ENCODE measurements at regions not wholly inside any gene's neighbourhood (a gene's known extent, or its start where the extent isn't known, plus 50 kb on each side); places are given as distances from the start of the nearest gene placed in this dataset.

DNA sequence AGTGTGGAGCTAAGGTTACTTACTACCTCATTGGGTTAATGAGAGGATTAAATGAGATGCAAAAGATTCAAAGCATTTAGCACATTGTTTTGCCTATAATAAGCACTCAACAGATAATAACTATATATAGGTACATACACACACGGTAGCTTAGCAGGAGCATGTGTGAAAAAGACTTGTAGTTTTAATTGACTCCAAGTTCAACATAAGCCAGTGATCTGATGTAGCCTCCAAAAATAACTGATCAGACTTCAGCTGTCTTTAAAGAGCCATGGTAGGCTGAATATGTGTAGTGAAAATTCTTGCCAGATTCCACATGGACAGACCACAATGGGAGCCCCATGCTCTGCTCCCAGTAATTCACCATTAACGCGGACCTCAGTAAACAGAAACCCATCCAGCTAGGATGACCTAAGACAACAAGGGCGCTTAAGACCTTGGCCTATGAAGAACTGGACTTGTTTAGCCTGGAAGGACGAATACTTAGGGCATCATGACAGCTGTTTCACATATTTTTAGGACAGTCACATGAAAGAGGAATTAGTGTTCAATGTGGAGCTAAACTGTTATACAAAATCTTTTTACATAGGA lies 115.1 kb upstream of the ZNF366 start:
- Histone ChIP-seq H3K9ac (ENCODE audit: control insufficient read depth, extremely low read depth, insufficient read depth, low read length) (no peak overlapping the region), H3K4me1 (ENCODE audit: control insufficient read depth, extremely low read depth, insufficient read depth, low read length) (no peaks in the 10 kb centered on the region), H3K4me3 (ENCODE audit: control insufficient read depth in 2 of 3, extremely low read depth in 1 of 3, insufficient read depth in 2 of 3, low read depth in 1 of 3, low read length in 3 of 3) (no peak overlapping the region), H3K4me2 (ENCODE audit: control insufficient read depth, extremely low read depth, insufficient read depth, low read depth, low read length) (no peak overlapping the region), H4K20me1 (ENCODE audit: control insufficient read depth, extremely low read depth, insufficient read depth, low read length) (no peaks in the 10 kb centered on the region), H3K27ac (ENCODE audit: control insufficient read depth, insufficient read depth, low read length) (no peak overlapping the region), H3K27me3 (ENCODE audit: control insufficient read depth, extremely low read depth, insufficient read depth, low read length) (no peaks in the 10 kb centered on the region), H2AFZ (ENCODE audit: control insufficient read depth, low read length) (no peak overlapping the region), H3K79me2 (ENCODE audit: control insufficient read depth, insufficient read depth, low read length) (no peaks in the 10 kb centered on the region), H3K36me3 (ENCODE audit: control insufficient read depth in 2 of 2, extremely low read depth in 1 of 2, insufficient read depth in 2 of 2, low read length in 2 of 2) (no peaks in the 10 kb centered on the region), H3K9me1 (ENCODE audit: control insufficient read depth, extremely low read depth, insufficient read depth, low read length) (no peaks in the 10 kb centered on the region), H3K9me3 (ENCODE audit: control insufficient read depth, low read depth, low read length) (no peaks in the 10 kb centered on the region)
- FAIRE-seq (no peak), DNase-seq (ENCODE audit: low read depth, low spot score) (no peak)
- dilution Hi-C loops (cut with MboI; ENCODE audit: extremely low pct_ligation_motif_present, low sequenced_read_pairs) = no loop called here
- TF ChIP-seq EZH2 (IDR thresholded peaks at IDR 0.05; ENCODE audit: low read length) = no peak
- TF ChIP-seq, protein P1, sequence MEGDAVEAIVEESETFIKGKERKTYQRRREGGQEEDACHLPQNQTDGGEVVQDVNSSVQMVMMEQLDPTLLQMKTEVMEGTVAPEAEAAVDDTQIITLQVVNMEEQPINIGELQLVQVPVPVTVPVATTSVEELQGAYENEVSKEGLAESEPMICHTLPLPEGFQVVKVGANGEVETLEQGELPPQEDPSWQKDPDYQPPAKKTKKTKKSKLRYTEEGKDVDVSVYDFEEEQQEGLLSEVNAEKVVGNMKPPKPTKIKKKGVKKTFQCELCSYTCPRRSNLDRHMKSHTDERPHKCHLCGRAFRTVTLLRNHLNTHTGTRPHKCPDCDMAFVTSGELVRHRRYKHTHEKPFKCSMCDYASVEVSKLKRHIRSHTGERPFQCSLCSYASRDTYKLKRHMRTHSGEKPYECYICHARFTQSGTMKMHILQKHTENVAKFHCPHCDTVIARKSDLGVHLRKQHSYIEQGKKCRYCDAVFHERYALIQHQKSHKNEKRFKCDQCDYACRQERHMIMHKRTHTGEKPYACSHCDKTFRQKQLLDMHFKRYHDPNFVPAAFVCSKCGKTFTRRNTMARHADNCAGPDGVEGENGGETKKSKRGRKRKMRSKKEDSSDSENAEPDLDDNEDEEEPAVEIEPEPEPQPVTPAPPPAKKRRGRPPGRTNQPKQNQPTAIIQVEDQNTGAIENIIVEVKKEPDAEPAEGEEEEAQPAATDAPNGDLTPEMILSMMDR (optimal IDR thresholded peaks at IDR 0.05 in 1 of 3, IDR thresholded peaks at IDR 0.05 in 1 of 3, conservative IDR thresholded peaks at IDR 0.05 in 1 of 3; ENCODE audit: extremely low read depth in 1 of 3, insufficient read depth in 2 of 3, low read length in 3 of 3) = no peak

- Histone ChIP-seq H4K20me1 (ENCODE audit: control insufficient read depth, extremely low read depth, insufficient read depth, low read length) (no peaks in the 10 kb centered on the region), H2AFZ (ENCODE audit: control insufficient read depth, low read length) (no peak overlapping the region), H3K4me3 (ENCODE audit: control insufficient read depth in 2 of 3, extremely low read depth in 1 of 3, insufficient read depth in 2 of 3, low read depth in 1 of 3, low read length in 3 of 3) (no peak overlapping the region), H3K27ac (ENCODE audit: control insufficient read depth, insufficient read depth, low read length) (no peak overlapping the region), H3K27me3 (ENCODE audit: control insufficient read depth, extremely low read depth, insufficient read depth, low read length) (no peaks in the 10 kb centered on the region), H3K36me3 (ENCODE audit: control insufficient read depth in 2 of 2, extremely low read depth in 1 of 2, insufficient read depth in 2 of 2, low read length in 2 of 2) (no peaks in the 10 kb centered on the region), H3K9me3 (ENCODE audit: control insufficient read depth, low read depth, low read length) (no peaks in the 10 kb centered on the region), H3K9me1 (ENCODE audit: control insufficient read depth, extremely low read depth, insufficient read depth, low read length) (no peaks in the 10 kb centered on the region), H3K9ac (ENCODE audit: control insufficient read depth, extremely low read depth, insufficient read depth, low read length) (no peak overlapping the region), H3K79me2 (ENCODE audit: control insufficient read depth, insufficient read depth, low read length) (no peaks in the 10 kb centered on the region), H3K4me1 (ENCODE audit: control insufficient read depth, extremely low read depth, insufficient read depth, low read length) (no peaks in the 10 kb centered on the region), H3K4me2 (ENCODE audit: control insufficient read depth, extremely low read depth, insufficient read depth, low read depth, low read length) (no peak overlapping the region)
- DNase-seq (ENCODE audit: low read depth, low spot score) (no peak), FAIRE-seq (no peak)
- dilution Hi-C loops (cut with MboI; ENCODE audit: extremely low pct_ligation_motif_present, low sequenced_read_pairs) = no loop called here
- TF ChIP-seq, protein P1 (optimal IDR thresholded peaks at IDR 0.05 in 1 of 3, IDR thresholded peaks at IDR 0.05 in 1 of 3, conservative IDR thresholded peaks at IDR 0.05 in 1 of 3; ENCODE audit: extremely low read depth in 1 of 3, insufficient read depth in 2 of 3, low read length in 3 of 3) = no peak
- no peak for TF ChIP-seq EZH2 (IDR thresholded peaks at IDR 0.05; ENCODE audit: low read length)
Measured at GRCh38 chr5:72621576-72621975, 114.4 kb upstream of the ZNF366 start.
